ENCODE measurements at regions not wholly inside any gene's neighbourhood (a gene's known extent, or its start where the extent isn't known, plus 50 kb on each side); places are given as distances from the start of the nearest gene placed in this dataset.
"Not testable (repeated sequence)": the region's sequence is repeated elsewhere in the genome, so short reads cannot be mapped to it uniquely, and the experiment has no call there.

DNA sequence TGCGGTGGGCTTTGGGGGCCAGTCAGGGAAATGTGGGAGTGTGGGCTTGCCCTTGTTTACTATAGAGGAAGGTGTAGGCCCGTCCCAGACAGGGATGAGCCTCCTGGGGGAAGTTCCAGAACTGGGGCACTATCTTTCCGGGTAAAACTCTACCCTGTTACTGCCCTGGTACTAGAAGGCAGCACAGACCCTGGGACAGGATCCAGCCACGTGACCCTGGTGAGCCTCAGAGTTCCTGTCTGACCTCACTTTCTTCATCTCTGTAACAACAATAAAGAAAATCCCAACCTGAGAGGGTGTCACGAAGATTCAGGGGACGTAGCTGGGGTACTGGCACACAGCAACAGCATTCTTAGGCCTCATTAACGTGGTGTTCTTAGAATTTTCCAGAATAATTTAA is 239.6 kb upstream of the FOXF1 start:
- no peaks in the 10 kb centered on the region for H3K4me1 ChIP-seq (replicated peaks)
- 51% methylated on average over 7 of the region's 7 CpGs for WGBS
- H3K27me3 ChIP-seq (replicated peaks; ENCODE audit: insufficient read depth) = no peaks in the 10 kb centered on the region
- no peaks in the 10 kb centered on the region for H3K9me3 ChIP-seq
- H3K36me3 ChIP-seq = no peaks in the 10 kb centered on the region
- TF ChIP-seq POLR2AphosphoS5 (IDR thresholded peaks at IDR 0.05) = no peak
- TF ChIP-seq, protein P1, sequence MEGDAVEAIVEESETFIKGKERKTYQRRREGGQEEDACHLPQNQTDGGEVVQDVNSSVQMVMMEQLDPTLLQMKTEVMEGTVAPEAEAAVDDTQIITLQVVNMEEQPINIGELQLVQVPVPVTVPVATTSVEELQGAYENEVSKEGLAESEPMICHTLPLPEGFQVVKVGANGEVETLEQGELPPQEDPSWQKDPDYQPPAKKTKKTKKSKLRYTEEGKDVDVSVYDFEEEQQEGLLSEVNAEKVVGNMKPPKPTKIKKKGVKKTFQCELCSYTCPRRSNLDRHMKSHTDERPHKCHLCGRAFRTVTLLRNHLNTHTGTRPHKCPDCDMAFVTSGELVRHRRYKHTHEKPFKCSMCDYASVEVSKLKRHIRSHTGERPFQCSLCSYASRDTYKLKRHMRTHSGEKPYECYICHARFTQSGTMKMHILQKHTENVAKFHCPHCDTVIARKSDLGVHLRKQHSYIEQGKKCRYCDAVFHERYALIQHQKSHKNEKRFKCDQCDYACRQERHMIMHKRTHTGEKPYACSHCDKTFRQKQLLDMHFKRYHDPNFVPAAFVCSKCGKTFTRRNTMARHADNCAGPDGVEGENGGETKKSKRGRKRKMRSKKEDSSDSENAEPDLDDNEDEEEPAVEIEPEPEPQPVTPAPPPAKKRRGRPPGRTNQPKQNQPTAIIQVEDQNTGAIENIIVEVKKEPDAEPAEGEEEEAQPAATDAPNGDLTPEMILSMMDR (IDR thresholded peaks at IDR 0.05) = no peak
- no peak for TF ChIP-seq POLR2A (IDR thresholded peaks at IDR 0.05)
- no peak overlapping the region for H3K4me3 ChIP-seq
- no peak overlapping the region for H3K27ac ChIP-seq
- intact Hi-C loops (cut with DNase I) = no loop called here
- DNase-seq (ENCODE audit: low spot score) = no peak

DNA sequence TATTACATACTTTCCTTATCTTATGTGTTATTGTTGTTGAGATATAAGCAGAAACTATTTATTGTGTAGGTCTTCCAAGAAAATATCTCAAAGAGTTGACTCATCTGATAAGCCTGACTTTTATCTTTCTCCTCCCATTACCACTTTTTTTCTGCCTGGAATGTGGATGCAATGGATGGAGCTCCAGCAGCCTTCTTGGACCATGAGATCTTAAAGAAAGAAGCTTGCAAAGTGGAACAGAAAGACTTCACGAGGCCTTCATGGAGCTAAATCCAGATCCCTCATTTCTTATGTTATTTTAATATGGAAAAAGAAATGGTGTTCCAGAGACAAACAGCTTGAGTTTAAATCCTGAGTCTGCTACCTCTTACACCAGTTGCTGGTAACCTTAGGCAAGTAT is 237.6 kb upstream of the FOXF1 start:
- TF ChIP-seq, protein P1 (IDR thresholded peaks at IDR 0.05) = no peak
- TF ChIP-seq POLR2A (IDR thresholded peaks at IDR 0.05) (no peak), POLR2AphosphoS5 (IDR thresholded peaks at IDR 0.05) (no peak)
- H3K27me3 ChIP-seq (replicated peaks; ENCODE audit: insufficient read depth) = no peaks in the 10 kb centered on the region
- DNase-seq (ENCODE audit: low spot score) = no peak
- H3K27ac ChIP-seq = no peak overlapping the region
- 100% methylated on average over 1 of the region's 1 CpG for WGBS
- no peaks in the 10 kb centered on the region for H3K9me3 ChIP-seq
- intact Hi-C loops (cut with DNase I) = no loop called here
- H3K36me3 ChIP-seq = no peaks in the 10 kb centered on the region
- no peak overlapping the region for H3K4me3 ChIP-seq
- H3K4me1 ChIP-seq (replicated peaks) = no peaks in the 10 kb centered on the region

DNA sequence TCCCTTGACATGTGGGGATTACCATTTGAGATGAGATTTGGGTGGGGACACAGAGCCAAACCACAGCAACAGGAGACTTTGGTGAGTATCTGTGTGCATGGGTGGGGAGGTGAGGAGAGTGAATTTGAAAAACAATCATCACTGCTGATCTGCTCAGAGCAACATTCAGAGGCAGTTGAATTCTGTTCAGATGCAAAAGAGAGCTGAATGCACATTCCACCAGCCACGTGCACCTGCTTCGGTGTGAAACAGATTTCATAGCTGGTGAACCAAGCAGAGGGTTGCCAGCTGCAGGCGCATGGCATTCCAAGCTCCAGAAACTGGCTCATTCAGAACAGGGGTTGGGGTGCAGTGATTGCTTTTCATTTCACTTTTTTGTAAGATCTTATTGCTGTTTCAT is 233.1 kb upstream of the FOXF1 start:
- no peak for TF ChIP-seq POLR2A (IDR thresholded peaks at IDR 0.05)
- TF ChIP-seq, protein P1 (IDR thresholded peaks at IDR 0.05) = no peak
- no peak for TF ChIP-seq POLR2AphosphoS5 (IDR thresholded peaks at IDR 0.05)
- no peak for DNase-seq (ENCODE audit: low spot score)
- Histone ChIP-seq H3K27ac (no peak overlapping the region), H3K4me3 (no peak overlapping the region), H3K36me3 (no peaks in the 10 kb centered on the region), H3K27me3 (replicated peaks; ENCODE audit: insufficient read depth) (no peaks in the 10 kb centered on the region), H3K9me3 (no peaks in the 10 kb centered on the region), H3K4me1 (replicated peaks) (no peaks in the 10 kb centered on the region)
- WGBS = 52% methylated on average over 3 of the region's 3 CpGs
- intact Hi-C loops (cut with DNase I) = no loop called here

DNA sequence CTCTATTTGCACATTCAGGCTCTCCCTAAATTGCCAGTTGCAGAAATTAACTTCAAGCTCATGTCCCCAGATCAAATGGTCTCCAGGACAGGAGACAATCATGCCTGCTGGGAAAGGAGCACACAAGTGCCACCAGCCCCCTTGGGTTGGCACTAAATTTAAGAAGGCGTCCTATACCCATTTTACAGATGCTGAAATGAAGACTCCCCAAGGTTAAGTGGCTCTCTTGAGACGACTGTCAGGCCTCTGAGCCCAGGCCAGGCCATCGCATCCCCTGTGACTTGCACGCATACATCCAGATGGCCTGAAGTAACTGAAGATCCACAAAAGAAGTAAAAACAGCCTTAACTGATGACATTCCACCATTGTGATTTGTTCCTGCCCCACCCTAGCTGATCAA is 232.5 kb upstream of the FOXF1 start:
- DNase-seq (ENCODE audit: low spot score); H3K27ac ChIP-seq; H3K27me3 ChIP-seq (replicated peaks; ENCODE audit: insufficient read depth); H3K36me3 ChIP-seq; H3K4me1 ChIP-seq (replicated peaks); H3K4me3 ChIP-seq; H3K9me3 ChIP-seq; intact Hi-C loops (cut with DNase I): not testable (repeated sequence)
- 98% methylated on average over 4 of the region's 4 CpGs for WGBS

DNA sequence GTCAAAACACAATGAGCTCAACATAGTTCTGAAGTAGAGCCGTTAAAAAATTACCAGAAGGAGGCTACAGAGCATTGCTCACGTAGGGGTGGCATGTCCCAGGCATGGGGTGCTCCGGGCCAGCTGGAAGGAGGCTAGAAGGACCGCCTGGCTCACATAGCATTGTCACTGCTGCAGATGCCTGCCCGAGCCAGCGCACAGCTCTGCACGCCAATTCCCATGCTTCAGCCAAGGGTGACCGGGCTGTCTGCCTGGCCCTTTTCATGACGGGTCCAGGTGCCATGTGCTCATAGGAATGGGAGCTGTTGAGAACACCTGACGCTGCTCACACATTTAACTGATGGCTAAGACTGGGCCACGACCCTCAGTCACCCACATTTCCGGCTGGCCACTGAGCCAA is 228.9 kb upstream of the FOXF1 start:
- intact Hi-C loops (cut with DNase I) = no loop called here
- 54% methylated on average over 12 of the region's 12 CpGs for WGBS

DNA sequence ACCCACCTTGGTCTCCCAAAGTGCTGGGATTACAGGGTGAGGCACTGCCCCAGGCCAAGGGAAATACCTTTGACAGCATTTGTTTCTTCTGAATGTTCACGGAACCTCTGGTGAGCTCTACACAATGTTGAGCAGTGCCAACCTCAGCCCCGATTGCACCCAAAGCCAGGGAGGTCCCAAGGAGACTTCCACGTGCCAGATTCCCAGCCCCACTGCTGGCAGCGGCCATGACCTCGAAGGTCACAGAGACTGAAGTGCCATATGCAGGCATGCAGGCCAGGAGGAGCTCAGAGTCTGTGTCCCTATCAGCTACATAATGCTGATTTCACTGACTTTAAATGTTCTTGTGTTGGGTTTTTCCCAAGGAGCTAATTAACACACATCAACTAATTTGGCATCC is 226.4 kb upstream of the FOXF1 start:
- 83% methylated on average over 5 of the region's 5 CpGs for WGBS
- TF ChIP-seq POLR2A (IDR thresholded peaks at IDR 0.05) (no peak), POLR2AphosphoS5 (IDR thresholded peaks at IDR 0.05) (no peak)
- TF ChIP-seq, protein P1 (IDR thresholded peaks at IDR 0.05) = no peak
- no peak overlapping the region for H3K27ac ChIP-seq
- no peaks in the 10 kb centered on the region for H3K4me1 ChIP-seq (replicated peaks)
- intact Hi-C loops (cut with DNase I) = no loop called here
- H3K4me3 ChIP-seq = no peak overlapping the region
- DNase-seq (ENCODE audit: low spot score) = no peak
- peaks cover 21% of the 10 kb centered on the region for H3K27me3 ChIP-seq (replicated peaks; ENCODE audit: insufficient read depth)
- no peaks in the 10 kb centered on the region for H3K36me3 ChIP-seq
- no peaks in the 10 kb centered on the region for H3K9me3 ChIP-seq

More for the DNA sequence above, 228.9 kb upstream of the FOXF1 start:
- Histone ChIP-seq H3K4me3 (no peak overlapping the region), H3K27ac (no peak overlapping the region), H3K9me3 (no peaks in the 10 kb centered on the region), H3K36me3 (no peaks in the 10 kb centered on the region), H3K4me1 (replicated peaks) (no peaks in the 10 kb centered on the region), H3K27me3 (replicated peaks; ENCODE audit: insufficient read depth) (peaks cover 9% of the 10 kb centered on the region)
- DNase-seq (ENCODE audit: low spot score) = no peak
- no peak for TF ChIP-seq POLR2AphosphoS5 (IDR thresholded peaks at IDR 0.05)
- no peak for TF ChIP-seq POLR2A (IDR thresholded peaks at IDR 0.05)
